Esophagus squamous epithelium (tissue), 4 donors: ENCODE measurements at regions not wholly inside any gene's neighbourhood (a gene's known extent, or its start where the extent isn't known, plus 50 kb on each side); places are given as distances from the start of the nearest gene placed in this dataset.

Experiments
- POLR2A ChIP-seq, 4 donors: fragments of 450-650 bp; IDR thresholded peaks; one replicate each; pipeline ENCODE4 v1.6.1; 2017; ENCODE audit warnings: antibody characterized with exemption in 4 of 4, mild to moderate bottlenecking in 4 of 4, moderate library complexity in 3 of 4
- TF ChIP-seq, protein P1 (sequence below), 6 experiments: fragments of 450-650 bp in 4 of 6; fragments of 200-600 bp in 2 of 6; sonication (generic) in 2 of 6; IDR thresholded peaks; one replicate each; pipeline ENCODE4 v1.5.1; 2016 to 2019; ENCODE audit warnings: antibody characterized with exemption in 6 of 6, mild to moderate bottlenecking in 4 of 6, moderate library complexity in 4 of 6

DNA sequence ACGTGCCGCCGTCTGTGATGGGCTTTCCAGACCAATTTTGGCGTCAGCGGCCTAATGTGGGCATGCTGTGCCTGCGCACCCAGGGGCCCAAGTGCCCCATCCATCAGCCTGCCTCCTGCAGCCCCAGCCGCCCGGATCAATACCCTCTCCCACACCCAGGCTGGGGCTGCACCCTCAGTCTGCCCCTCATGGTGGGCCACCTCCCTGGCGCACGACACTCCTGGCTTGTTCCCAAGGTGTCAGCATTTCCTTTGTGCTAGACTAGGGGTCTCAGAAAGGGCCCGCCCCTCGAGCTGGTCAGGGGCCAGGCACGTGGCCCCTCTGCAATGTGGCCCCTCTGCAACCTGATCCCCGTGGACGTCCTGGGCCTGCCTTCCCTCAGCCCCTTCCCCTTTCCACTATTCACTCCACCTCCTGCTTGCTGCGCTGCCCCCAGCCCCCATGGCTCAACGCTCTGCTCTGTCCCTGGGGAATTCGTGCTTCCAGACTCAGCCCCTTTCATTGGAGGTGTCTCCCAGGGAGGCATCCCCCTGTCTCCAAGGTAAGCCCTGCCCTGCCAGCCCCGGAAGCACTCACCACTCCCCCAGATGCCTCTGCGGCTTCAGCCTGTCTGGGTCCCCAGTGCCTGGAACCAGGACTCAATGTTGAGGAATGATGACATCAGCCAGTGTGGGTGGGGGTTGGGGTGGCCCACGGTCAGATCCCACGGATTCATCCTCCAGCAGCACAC, 130.8 kb downstream of the HMX1 start:
- TF ChIP-seq, protein P1, sequence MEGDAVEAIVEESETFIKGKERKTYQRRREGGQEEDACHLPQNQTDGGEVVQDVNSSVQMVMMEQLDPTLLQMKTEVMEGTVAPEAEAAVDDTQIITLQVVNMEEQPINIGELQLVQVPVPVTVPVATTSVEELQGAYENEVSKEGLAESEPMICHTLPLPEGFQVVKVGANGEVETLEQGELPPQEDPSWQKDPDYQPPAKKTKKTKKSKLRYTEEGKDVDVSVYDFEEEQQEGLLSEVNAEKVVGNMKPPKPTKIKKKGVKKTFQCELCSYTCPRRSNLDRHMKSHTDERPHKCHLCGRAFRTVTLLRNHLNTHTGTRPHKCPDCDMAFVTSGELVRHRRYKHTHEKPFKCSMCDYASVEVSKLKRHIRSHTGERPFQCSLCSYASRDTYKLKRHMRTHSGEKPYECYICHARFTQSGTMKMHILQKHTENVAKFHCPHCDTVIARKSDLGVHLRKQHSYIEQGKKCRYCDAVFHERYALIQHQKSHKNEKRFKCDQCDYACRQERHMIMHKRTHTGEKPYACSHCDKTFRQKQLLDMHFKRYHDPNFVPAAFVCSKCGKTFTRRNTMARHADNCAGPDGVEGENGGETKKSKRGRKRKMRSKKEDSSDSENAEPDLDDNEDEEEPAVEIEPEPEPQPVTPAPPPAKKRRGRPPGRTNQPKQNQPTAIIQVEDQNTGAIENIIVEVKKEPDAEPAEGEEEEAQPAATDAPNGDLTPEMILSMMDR (IDR thresholded peaks at IDR 0.05): no peak
- no peak for TF ChIP-seq POLR2A (IDR thresholded peaks at IDR 0.05)
